Naive B cell (primary cell): ENCODE measurements at regions not wholly inside any gene's neighbourhood (a gene's known extent, or its start where the extent isn't known, plus 50 kb on each side); places are given as distances from the start of the nearest gene placed in this dataset.

ENCODE experiments used
- ATAC-seq, 2 donors: fragments of 150-1000 bp; cut with Tn5 transposase; 2 replicates each; pipeline ENCODE4 v1.10.0; 2021; ENCODE audit warnings: low read depth in 2 of 2, mild to moderate bottlenecking in 2 of 2, moderate library complexity in 2 of 2
- DNase-seq: peaks from one replicate; pipeline ENCODE4 v3.0.0; 2022
- H3K27ac Mint-ChIP-seq, 6 donors: one replicate each; pipeline ENCODE4 v1.8.0; 2020 to 2022; ENCODE audit warnings: mild to moderate bottlenecking in 6 of 6, mixed read lengths in 6 of 6, moderate library complexity in 5 of 6, inconsistent platforms in 2 of 6
- H3K27me3 Mint-ChIP-seq, 3 donors: one replicate each; pipeline ENCODE4 v1.8.0; 2021 to 2022; ENCODE audit warnings: mixed read lengths in 3 of 3, mild to moderate bottlenecking in 1 of 3
- H3K36me3 Mint-ChIP-seq, 2 donors: one replicate each; pipeline ENCODE4 v1.8.0; 2020 to 2022; ENCODE audit warnings: mixed read lengths in 2 of 2, inconsistent platforms in 1 of 2, mild to moderate bottlenecking in 1 of 2
- H3K4me1 Mint-ChIP-seq, 3 donors: one replicate each; pipeline ENCODE4 v1.8.0; 2020 to 2022; ENCODE audit warnings: mixed read lengths in 3 of 3, inconsistent platforms in 1 of 3, mild to moderate bottlenecking in 1 of 3, moderate library complexity in 1 of 3
- H3K4me3 Mint-ChIP-seq, 8 donors: one replicate each; pipeline ENCODE4 v1.8.0; 2020 to 2022; ENCODE audit warnings: mild to moderate bottlenecking in 8 of 8, mixed read lengths in 8 of 8, moderate library complexity in 8 of 8, inconsistent platforms in 2 of 8
- H3K9me3 Mint-ChIP-seq, 7 donors: one replicate each; pipeline ENCODE4 v1.8.0; 2020 to 2022; ENCODE audit warnings: mixed read lengths in 7 of 7, mild to moderate bottlenecking in 5 of 7, inconsistent platforms in 2 of 7, moderate library complexity in 1 of 7

- no peak for ATAC-seq
- peaks cover 0 to 2% of the 10 kb centered on the region in 2 donors for H3K36me3 Mint-ChIP-seq
- H3K27me3 Mint-ChIP-seq = peaks cover 0 to 1% (median 0%) of the 10 kb centered on the region in 3 donors
- no peak overlapping the region for H3K4me3 Mint-ChIP-seq
- DNase-seq = no peak
- H3K4me1 Mint-ChIP-seq = no peaks in the 10 kb centered on the region
- H3K9me3 Mint-ChIP-seq = peaks cover 0 to 8% (median 0%) of the 10 kb centered on the region in 7 donors
- no peak overlapping the region for H3K27ac Mint-ChIP-seq
These were observed 249.6 kb downstream of the SNCA start for GRCh38 chr4:89587364-89587763.

- Mint-ChIP-seq H3K4me1 (no peaks in the 10 kb centered on the region), H3K27me3 (peaks cover 0 to 6% (median 0%) of the 10 kb centered on the region in 3 donors), H3K9me3 (peaks cover 0 to 11% (median 0%) of the 10 kb centered on the region in 7 donors), H3K36me3 (peaks cover 0 to 4% of the 10 kb centered on the region in 2 donors), H3K27ac (no peak overlapping the region), H3K4me3 (no peak overlapping the region)
- ATAC-seq (no peak), DNase-seq (no peak)
These were observed 250.1 kb downstream of the SNCA start for GRCh38 chr4:89586864-89587263.

GRCh38 chr4:89586318-89586717, 250.6 kb downstream of the SNCA start:
- H3K4me1 Mint-ChIP-seq = no peaks in the 10 kb centered on the region
- H3K36me3 Mint-ChIP-seq = peaks cover 0 to 4% of the 10 kb centered on the region in 2 donors
- DNase-seq = no peak
- peaks cover 0 to 6% (median 0%) of the 10 kb centered on the region in 3 donors for H3K27me3 Mint-ChIP-seq
- ATAC-seq = no peak
- peaks cover 0 to 6% (median 0%) of the 10 kb centered on the region in 7 donors for H3K9me3 Mint-ChIP-seq
- H3K4me3 Mint-ChIP-seq = no peak overlapping the region
- H3K27ac Mint-ChIP-seq = no peak overlapping the region

- no peak for ATAC-seq
- Mint-ChIP-seq H3K36me3 (peaks cover 0 to 4% of the 10 kb centered on the region in 2 donors), H3K4me3 (no peak overlapping the region), H3K9me3 (peaks cover 0 to 6% (median 0%) of the 10 kb centered on the region in 7 donors), H3K27me3 (peaks cover 0 to 6% (median 0%) of the 10 kb centered on the region in 3 donors), H3K27ac (no peak overlapping the region), H3K4me1 (no peaks in the 10 kb centered on the region)
- no peak for DNase-seq
These were observed 254.0 kb downstream of the SNCA start for GRCh38 chr4:89582756-89583505.

- DNase-seq (no peak), ATAC-seq (no peak)
- Mint-ChIP-seq H3K36me3 (peaks cover 0 to 4% of the 10 kb centered on the region in 2 donors), H3K4me3 (no peak overlapping the region), H3K4me1 (no peaks in the 10 kb centered on the region), H3K27ac (no peak overlapping the region), H3K27me3 (peaks cover 0 to 6% (median 0%) of the 10 kb centered on the region in 3 donors), H3K9me3 (peaks cover 0 to 6% (median 0%) of the 10 kb centered on the region in 7 donors)
These were observed 257.2 kb downstream of the SNCA start for GRCh38 chr4:89579771-89580170.

GRCh38 chr4:89576246-89576645, 260.7 kb downstream of the SNCA start:
- Mint-ChIP-seq H3K36me3 (no peaks in the 10 kb centered on the region), H3K27me3 (no peaks in the 10 kb centered on the region), H3K27ac (no peak overlapping the region), H3K9me3 (peaks cover 0 to 2% (median 0%) of the 10 kb centered on the region in 7 donors), H3K4me3 (no peak overlapping the region), H3K4me1 (no peaks in the 10 kb centered on the region)
- ATAC-seq (no peak), DNase-seq (no peak)

GRCh38 chr4:89575840-89576239, 261.1 kb downstream of the SNCA start:
- H3K4me3 Mint-ChIP-seq = no peak overlapping the region
- ATAC-seq = no peak
- no peak for DNase-seq
- no peaks in the 10 kb centered on the region for H3K4me1 Mint-ChIP-seq
- no peaks in the 10 kb centered on the region for H3K36me3 Mint-ChIP-seq
- H3K9me3 Mint-ChIP-seq = peaks cover 0 to 2% (median 0%) of the 10 kb centered on the region in 7 donors
- peaks cover 0 to 4% (median 0%) of the 10 kb centered on the region in 3 donors for H3K27me3 Mint-ChIP-seq
- no peak overlapping the region for H3K27ac Mint-ChIP-seq

- H3K4me1 Mint-ChIP-seq = no peaks in the 10 kb centered on the region
- DNase-seq = no peak
- H3K9me3 Mint-ChIP-seq = peaks cover 0 to 2% (median 0%) of the 10 kb centered on the region in 7 donors
- no peak overlapping the region for H3K4me3 Mint-ChIP-seq
- no peaks in the 10 kb centered on the region for H3K36me3 Mint-ChIP-seq
- H3K27ac Mint-ChIP-seq = no peak overlapping the region
- ATAC-seq = no peak
- peaks cover 0 to 5% (median 3%) of the 10 kb centered on the region in 3 donors for H3K27me3 Mint-ChIP-seq
These were observed 262.8 kb downstream of the SNCA start for GRCh38 chr4:89574176-89574575.

GRCh38 chr4:89573656-89574055, 263.3 kb downstream of the SNCA start:
- Mint-ChIP-seq H3K4me3 (no peak overlapping the region), H3K9me3 (peaks cover 0 to 2% (median 0%) of the 10 kb centered on the region in 7 donors), H3K27ac (no peak overlapping the region), H3K36me3 (no peaks in the 10 kb centered on the region), H3K27me3 (peaks cover 0 to 5% (median 3%) of the 10 kb centered on the region in 3 donors), H3K4me1 (no peaks in the 10 kb centered on the region)
- ATAC-seq = no peak
- DNase-seq = no peak

- ATAC-seq (no peak), DNase-seq (no peak)
- H3K27me3 Mint-ChIP-seq = peaks cover 0 to 12% (median 3%) of the 10 kb centered on the region in 3 donors
- no peaks in the 10 kb centered on the region for H3K36me3 Mint-ChIP-seq
- no peaks in the 10 kb centered on the region for H3K4me1 Mint-ChIP-seq
- H3K27ac Mint-ChIP-seq = no peak overlapping the region
- no peak overlapping the region for H3K4me3 Mint-ChIP-seq
- H3K9me3 Mint-ChIP-seq = peaks cover 0 to 2% (median 0%) of the 10 kb centered on the region in 7 donors
These were observed 264.6 kb downstream of the SNCA start for GRCh38 chr4:89572224-89572858.

- Mint-ChIP-seq H3K9me3 (peaks cover 0 to 2% (median 0%) of the 10 kb centered on the region in 7 donors), H3K4me1 (no peaks in the 10 kb centered on the region), H3K27ac (no peak overlapping the region), H3K36me3 (no peaks in the 10 kb centered on the region), H3K27me3 (peaks cover 0 to 12% (median 3%) of the 10 kb centered on the region in 3 donors), H3K4me3 (no peak overlapping the region)
- no peak for DNase-seq
- ATAC-seq = no peak
These were observed 263.3 kb upstream of the GPRIN3 start for GRCh38 chr4:89570931-89571330.

GRCh38 chr4:89567936-89568335, 260.3 kb upstream of the GPRIN3 start:
- ATAC-seq (no peak), DNase-seq (no peak)
- no peaks in the 10 kb centered on the region for H3K36me3 Mint-ChIP-seq
- H3K27me3 Mint-ChIP-seq = peaks cover 0 to 12% (median 3%) of the 10 kb centered on the region in 3 donors
- H3K9me3 Mint-ChIP-seq = no peaks in the 10 kb centered on the region
- H3K27ac Mint-ChIP-seq = no peak overlapping the region
- no peaks in the 10 kb centered on the region for H3K4me1 Mint-ChIP-seq
- H3K4me3 Mint-ChIP-seq = no peak overlapping the region

GRCh38 chr4:89563431-89563830, 255.8 kb upstream of the GPRIN3 start:
- Mint-ChIP-seq H3K9me3 (no peaks in the 10 kb centered on the region), H3K27me3 (peaks cover 0 to 5% (median 0%) of the 10 kb centered on the region in 3 donors), H3K36me3 (no peaks in the 10 kb centered on the region), H3K4me1 (no peaks in the 10 kb centered on the region), H3K4me3 (no peak overlapping the region), H3K27ac (no peak overlapping the region)
- DNase-seq (no peak), ATAC-seq (no peak)

- no peaks in the 10 kb centered on the region for H3K9me3 Mint-ChIP-seq
- H3K36me3 Mint-ChIP-seq = no peaks in the 10 kb centered on the region
- no peak for ATAC-seq
- H3K4me1 Mint-ChIP-seq = no peaks in the 10 kb centered on the region
- no peak for DNase-seq
- H3K4me3 Mint-ChIP-seq = no peak overlapping the region
- H3K27me3 Mint-ChIP-seq = no peaks in the 10 kb centered on the region
- H3K27ac Mint-ChIP-seq = no peak overlapping the region
These were observed 255.1 kb upstream of the GPRIN3 start for GRCh38 chr4:89562746-89563145.
